ENCODE measurements at regions not wholly inside any gene's neighbourhood (a gene's known extent, or its start where the extent isn't known, plus 50 kb on each side); places are given as distances from the start of the nearest gene placed in this dataset.

DNA sequence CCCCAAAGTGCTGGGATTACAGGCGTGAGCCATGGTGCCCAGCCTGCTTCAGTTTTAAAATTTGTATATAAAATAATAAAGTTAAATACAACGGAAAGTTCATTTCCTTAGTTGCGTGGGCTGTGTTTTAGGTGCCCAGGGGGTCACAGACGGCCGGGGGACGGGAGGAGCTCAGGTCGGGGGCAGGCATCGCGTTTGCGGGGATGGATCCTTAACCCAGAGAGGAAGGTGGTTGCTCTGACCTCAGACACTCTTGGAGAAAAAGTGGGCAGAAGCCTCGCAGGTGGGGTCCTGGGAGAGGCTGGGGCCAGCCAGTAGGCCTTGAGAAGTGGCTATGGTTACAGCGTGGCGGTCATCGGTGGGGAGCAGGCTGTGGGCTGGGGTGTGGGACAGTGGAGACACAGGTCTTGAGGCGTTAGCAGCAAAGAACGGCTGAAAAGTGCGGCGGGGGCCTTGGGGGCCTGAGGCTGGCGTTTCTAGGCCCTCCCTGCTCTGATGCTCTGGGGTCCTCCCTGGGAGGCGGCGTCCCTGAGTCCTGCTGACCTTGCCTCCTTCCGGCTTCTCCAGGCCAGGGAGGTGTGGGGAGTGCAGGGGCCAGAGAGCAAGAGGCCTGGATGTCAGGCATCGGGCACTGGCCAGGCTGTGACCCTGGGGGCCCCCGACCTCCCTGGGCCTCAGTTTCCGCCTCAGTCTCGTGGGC is 54.4 kb downstream of the UNCX start:
- no peak overlapping the region for H3K4me3 ChIP-seq
- peaks cover 0 to 5% (median 0%) of the 10 kb centered on the region in 4 donors for H3K4me1 ChIP-seq
- no peaks in the 10 kb centered on the region for H3K36me3 ChIP-seq
- TF ChIP-seq, protein P1, sequence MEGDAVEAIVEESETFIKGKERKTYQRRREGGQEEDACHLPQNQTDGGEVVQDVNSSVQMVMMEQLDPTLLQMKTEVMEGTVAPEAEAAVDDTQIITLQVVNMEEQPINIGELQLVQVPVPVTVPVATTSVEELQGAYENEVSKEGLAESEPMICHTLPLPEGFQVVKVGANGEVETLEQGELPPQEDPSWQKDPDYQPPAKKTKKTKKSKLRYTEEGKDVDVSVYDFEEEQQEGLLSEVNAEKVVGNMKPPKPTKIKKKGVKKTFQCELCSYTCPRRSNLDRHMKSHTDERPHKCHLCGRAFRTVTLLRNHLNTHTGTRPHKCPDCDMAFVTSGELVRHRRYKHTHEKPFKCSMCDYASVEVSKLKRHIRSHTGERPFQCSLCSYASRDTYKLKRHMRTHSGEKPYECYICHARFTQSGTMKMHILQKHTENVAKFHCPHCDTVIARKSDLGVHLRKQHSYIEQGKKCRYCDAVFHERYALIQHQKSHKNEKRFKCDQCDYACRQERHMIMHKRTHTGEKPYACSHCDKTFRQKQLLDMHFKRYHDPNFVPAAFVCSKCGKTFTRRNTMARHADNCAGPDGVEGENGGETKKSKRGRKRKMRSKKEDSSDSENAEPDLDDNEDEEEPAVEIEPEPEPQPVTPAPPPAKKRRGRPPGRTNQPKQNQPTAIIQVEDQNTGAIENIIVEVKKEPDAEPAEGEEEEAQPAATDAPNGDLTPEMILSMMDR (IDR thresholded peaks at IDR 0.05): no peak
- TF ChIP-seq POLR2A (IDR thresholded peaks at IDR 0.05): no peak
- no peak for ATAC-seq
- no peaks in the 10 kb centered on the region for H3K27me3 ChIP-seq
- no peaks in the 10 kb centered on the region for H3K9me3 ChIP-seq
- intact Hi-C loops (cut with DNase I): no loop called here
- whole genome bisulfite sequencing (ENCODE audit: insufficient coverage, low coverage, low lambda C conversion rate, missing lambda C conversion rate): 82% methylated on average over 10 of the region's 26 CpGs
- no peak overlapping the region for H3K27ac ChIP-seq
- peak in 2 of 3 donors; percentile 9 to 35 for DNase-seq

DNA sequence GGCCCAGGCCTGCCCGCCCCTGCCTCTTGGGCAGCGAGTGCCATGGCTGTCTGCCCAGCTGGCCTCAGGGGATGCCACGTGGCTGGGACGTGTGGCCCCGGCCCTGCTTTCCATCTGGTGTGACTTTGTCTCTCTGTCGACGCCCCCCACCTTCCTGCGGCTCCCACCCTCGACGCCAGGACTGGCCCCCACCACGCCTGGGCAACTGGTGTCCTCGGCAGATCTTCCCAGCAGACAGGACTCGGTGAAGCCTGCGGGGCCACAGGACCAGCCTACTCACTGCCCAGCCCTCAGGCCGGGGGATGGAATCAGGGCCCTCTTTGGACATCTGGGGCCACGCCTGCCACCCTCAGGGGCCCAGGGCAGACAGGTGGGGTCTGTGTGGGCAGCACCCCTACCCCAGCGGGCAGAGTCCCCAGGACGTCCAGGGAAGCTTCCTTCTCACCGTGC is 55.1 kb downstream of the UNCX start:
- DNase-seq: peak in 2 of 3 donors; percentile 12 to 47
- Histone ChIP-seq H3K27me3 (no peaks in the 10 kb centered on the region), H3K4me3 (no peak overlapping the region), H3K27ac (no peak overlapping the region), H3K4me1 (peaks cover 0 to 5% (median 0%) of the 10 kb centered on the region in 4 donors), H3K9me3 (no peaks in the 10 kb centered on the region), H3K36me3 (no peaks in the 10 kb centered on the region)
- no peak for TF ChIP-seq POLR2A (IDR thresholded peaks at IDR 0.05)
- TF ChIP-seq, protein P1 (IDR thresholded peaks at IDR 0.05): no peak
- no peak for ATAC-seq
- intact Hi-C loops (cut with DNase I): no loop called here
- WGBS (ENCODE audit: insufficient coverage, low coverage, low lambda C conversion rate, missing lambda C conversion rate): 100% methylated on average over 3 of the region's 19 CpGs

DNA sequence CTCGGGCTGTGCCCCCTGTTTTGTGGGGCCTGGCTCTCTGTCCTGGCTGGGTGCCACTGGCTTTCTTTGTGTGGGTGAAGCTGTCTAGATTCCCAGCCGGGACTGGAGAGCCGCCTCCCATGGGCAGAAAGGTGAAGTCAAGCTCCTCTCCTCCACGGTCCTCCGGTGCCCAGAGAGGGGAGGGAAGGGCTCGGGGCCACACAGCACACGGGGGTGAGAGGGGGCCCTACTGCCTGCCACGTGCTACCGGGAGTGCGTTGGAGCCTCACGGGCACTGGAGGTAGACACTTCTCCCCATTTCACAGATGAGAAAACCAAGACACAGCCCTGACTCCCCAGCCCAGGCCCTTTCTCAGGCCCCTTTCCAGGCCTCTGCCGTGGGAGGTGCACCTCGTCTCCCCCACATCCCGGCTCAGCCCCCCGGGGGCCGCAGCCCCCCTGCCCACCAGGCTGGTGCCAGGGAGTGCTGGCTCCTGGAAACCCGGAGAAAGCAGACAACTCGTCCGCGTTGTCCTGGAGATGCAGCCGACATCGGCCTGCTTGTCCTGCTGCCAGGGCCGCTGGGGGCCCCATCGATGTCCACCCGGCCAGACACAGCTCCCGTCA is 55.8 kb downstream of the UNCX start:
- TF ChIP-seq, protein P1 (IDR thresholded peaks at IDR 0.05): no peak
- WGBS (ENCODE audit: insufficient coverage, low coverage, low lambda C conversion rate, missing lambda C conversion rate): 40% methylated on average over 1 of the region's 26 CpGs
- H3K4me3 ChIP-seq: no peak overlapping the region
- no peaks in the 10 kb centered on the region for H3K36me3 ChIP-seq
- no peak overlapping the region for H3K27ac ChIP-seq
- ATAC-seq: no peak
- intact Hi-C loops (cut with DNase I): no loop called here
- peak in 1 of 3 donors; percentile 45 for DNase-seq
- H3K9me3 ChIP-seq: no peaks in the 10 kb centered on the region
- no peaks in the 10 kb centered on the region for H3K27me3 ChIP-seq
- H3K4me1 ChIP-seq: peaks cover 0 to 5% (median 0%) of the 10 kb centered on the region in 4 donors

DNA sequence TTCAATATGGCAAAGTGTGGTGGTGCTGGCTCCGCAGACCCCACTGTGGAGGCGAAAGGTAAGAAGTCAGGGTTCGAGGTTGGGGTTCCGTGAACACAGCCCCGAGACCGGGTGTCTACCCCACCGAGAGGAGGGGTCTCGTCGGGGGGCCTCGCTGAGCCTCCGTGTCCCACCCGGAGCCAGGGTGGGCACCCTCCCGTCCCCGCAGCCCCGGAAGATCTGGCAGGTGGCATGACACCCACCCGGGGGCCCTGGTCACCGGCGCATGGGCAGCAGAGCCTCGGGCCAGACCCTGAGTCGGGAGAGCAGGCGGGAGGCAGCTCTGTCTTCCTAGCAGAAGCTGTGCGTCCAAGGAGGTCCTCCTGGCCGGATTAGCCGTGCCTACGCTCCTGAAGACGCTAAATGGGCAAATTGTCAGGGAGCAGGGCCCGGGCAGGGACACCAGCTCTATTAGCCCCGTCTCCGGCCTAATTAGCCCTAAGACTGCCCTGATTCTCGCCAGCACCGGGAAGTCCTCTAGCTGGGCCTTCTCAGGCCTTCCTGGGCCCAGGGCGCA is 56.4 kb downstream of the UNCX start:
- no peaks in the 10 kb centered on the region for H3K36me3 ChIP-seq
- DNase-seq (peak in 2 of 3 donors; percentile 15 to 47), ATAC-seq (no peak)
- WGBS (ENCODE audit: insufficient coverage, low coverage, low lambda C conversion rate, missing lambda C conversion rate): 33% methylated on average over 3 of the region's 32 CpGs
- H3K4me3 ChIP-seq: no peak overlapping the region
- TF ChIP-seq, protein P1 (IDR thresholded peaks at IDR 0.05): no peak
- no peak for TF ChIP-seq POLR2A (IDR thresholded peaks at IDR 0.05)
- intact Hi-C loops (cut with DNase I): no loop called here
- H3K9me3 ChIP-seq: no peaks in the 10 kb centered on the region
- H3K27ac ChIP-seq: no peak overlapping the region
- peaks cover 0 to 5% (median 0%) of the 10 kb centered on the region in 4 donors for H3K4me1 ChIP-seq
- no peaks in the 10 kb centered on the region for H3K27me3 ChIP-seq

All from right lobe of liver (tissue), 6 donors.